MM.1S (cell line): ENCODE measurements at regions not wholly inside any gene's neighbourhood (a gene's known extent, or its start where the extent isn't known, plus 50 kb on each side); places are given as distances from the start of the nearest gene placed in this dataset.

ENCODE experiments used
- DNase-seq: peaks from one replicate; pipeline ENCODE4 v3.0.0-alpha.2; 2015
- H2AFZ ChIP-seq: fragments of 300-600 bp; sonication (generic); 2 replicates; pipeline ENCODE4 v1.6.0; 2016; ENCODE audit warnings: antibody characterized with exemption, low read length
- H3F3A ChIP-seq: fragments of 300-600 bp; sonication (generic); 2 replicates; pipeline ENCODE4 v1.6.1; 2016; ENCODE audit warnings: mild to moderate bottlenecking, antibody characterized with exemption, low read length, moderate library complexity, mixed read lengths; ENCODE audit not compliant: insufficient read depth
- H3K27ac ChIP-seq: fragments of 300-600 bp; sonication (generic); 2 replicates; pipeline ENCODE4 v1.5.1; 2016; ENCODE audit warnings: mild to moderate bottlenecking, low read length
- H3K27me3 ChIP-seq: fragments of 300-600 bp; sonication (generic); replicated peaks from 2 replicates; pipeline ENCODE4 v1.6.0; 2016; ENCODE audit warnings: low read length; ENCODE audit not compliant: insufficient read depth
- H3K36me3 ChIP-seq: fragments of 300-600 bp; sonication (generic); replicated peaks from 2 replicates; pipeline ENCODE4 v1.6.1; 2016; ENCODE audit warnings: mild to moderate bottlenecking, low read length, mixed read lengths; ENCODE audit not compliant: insufficient read depth
- H3K4me1 ChIP-seq: fragments of 300-600 bp; sonication (generic); 2 replicates; pipeline ENCODE4 v1.6.1; 2016; ENCODE audit warnings: low read length, mixed read lengths
- H3K4me2 ChIP-seq: fragments of 300-600 bp; sonication (generic); 2 replicates; pipeline ENCODE4 v1.6.0; 2016; ENCODE audit warnings: low read depth, low read length
- H3K4me3 ChIP-seq: fragments of 300-600 bp; sonication (generic); 2 replicates; pipeline ENCODE4 v1.5.1; 2016; ENCODE audit warnings: low read length, mixed read lengths
- H3K79me2 ChIP-seq: fragments of 300-600 bp; sonication (generic); 2 replicates; pipeline ENCODE4 v1.6.1; 2016; ENCODE audit warnings: mixed run types, low read length, mixed read lengths
- H3K9ac ChIP-seq: fragments of 300-600 bp; sonication (generic); 2 replicates; pipeline ENCODE4 v1.6.1; 2016; ENCODE audit warnings: low read length, mixed read lengths
- H3K9me2 ChIP-seq: fragments of 300-600 bp; sonication (generic); replicated peaks from 2 replicates; pipeline ENCODE4 v1.6.1; 2016; ENCODE audit warnings: mild to moderate bottlenecking, low read length, mixed read lengths; ENCODE audit not compliant: insufficient read depth
- H3K9me3 ChIP-seq: fragments of 300-600 bp; sonication (generic); replicated peaks from 2 replicates; pipeline ENCODE4 v1.6.1; 2016; ENCODE audit warnings: mild to moderate bottlenecking, low read length, mixed read lengths; ENCODE audit not compliant: insufficient read depth
- H4K20me1 ChIP-seq: fragments of 300-600 bp; sonication (generic); 2 replicates; pipeline ENCODE4 v1.6.1; 2016; ENCODE audit warnings: mild to moderate bottlenecking, low read length, moderate library complexity, mixed read lengths; ENCODE audit not compliant: insufficient read depth
- EZH2 ChIP-seq: fragments of 300-600 bp; sonication (generic); optimal IDR thresholded peaks from 2 replicates; pipeline ENCODE3; 2017; ENCODE audit warnings: low read depth, mild to moderate bottlenecking, antibody characterized with exemption, low read length, mixed read lengths
- EZH2phosphoT487 ChIP-seq: fragments of 300-600 bp; sonication (generic); IDR thresholded peaks from 2 replicates; pipeline ENCODE4 v1.6.1; 2018; ENCODE audit warnings: antibody characterized with exemption, low read length
- TF ChIP-seq, protein P1 (sequence below): fragments of 300-600 bp; sonication (generic); IDR thresholded peaks from 2 replicates; pipeline ENCODE4 v1.5.1; 2016; ENCODE audit warnings: antibody characterized with exemption, low read length, mixed read lengths

DNA sequence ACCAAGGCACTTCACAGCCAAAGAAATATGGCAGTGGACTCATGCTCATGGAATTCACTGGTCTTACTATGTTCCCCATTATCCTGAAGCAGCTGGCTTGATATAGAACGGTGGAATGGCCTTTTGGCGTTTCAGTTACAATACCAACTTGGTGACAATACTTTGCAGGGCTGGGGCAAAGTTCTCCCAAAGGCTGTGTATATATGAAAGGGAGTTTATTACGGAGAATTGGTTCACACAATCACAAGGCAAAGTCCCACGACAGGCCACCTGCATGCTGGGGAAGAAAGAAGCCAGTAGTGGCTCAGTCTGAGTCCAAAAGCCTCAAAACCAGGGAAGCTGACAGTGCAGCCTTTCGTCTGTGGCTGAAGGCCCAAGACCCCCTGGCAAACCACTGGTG lies 50.8 kb upstream of the SMARCAD1 start:
- H3K36me3 ChIP-seq = no peaks in the 10 kb centered on the region
- H3K4me2 ChIP-seq = no peak overlapping the region
- H2AFZ ChIP-seq = no peak overlapping the region
- no peaks in the 10 kb centered on the region for H3F3A ChIP-seq
- H3K79me2 ChIP-seq = no peaks in the 10 kb centered on the region
- no peaks in the 10 kb centered on the region for H3K27me3 ChIP-seq
- no peak overlapping the region for H3K27ac ChIP-seq
- no peaks in the 10 kb centered on the region for H3K9me3 ChIP-seq
- H3K4me1 ChIP-seq = no peaks in the 10 kb centered on the region
- TF ChIP-seq, protein P1, sequence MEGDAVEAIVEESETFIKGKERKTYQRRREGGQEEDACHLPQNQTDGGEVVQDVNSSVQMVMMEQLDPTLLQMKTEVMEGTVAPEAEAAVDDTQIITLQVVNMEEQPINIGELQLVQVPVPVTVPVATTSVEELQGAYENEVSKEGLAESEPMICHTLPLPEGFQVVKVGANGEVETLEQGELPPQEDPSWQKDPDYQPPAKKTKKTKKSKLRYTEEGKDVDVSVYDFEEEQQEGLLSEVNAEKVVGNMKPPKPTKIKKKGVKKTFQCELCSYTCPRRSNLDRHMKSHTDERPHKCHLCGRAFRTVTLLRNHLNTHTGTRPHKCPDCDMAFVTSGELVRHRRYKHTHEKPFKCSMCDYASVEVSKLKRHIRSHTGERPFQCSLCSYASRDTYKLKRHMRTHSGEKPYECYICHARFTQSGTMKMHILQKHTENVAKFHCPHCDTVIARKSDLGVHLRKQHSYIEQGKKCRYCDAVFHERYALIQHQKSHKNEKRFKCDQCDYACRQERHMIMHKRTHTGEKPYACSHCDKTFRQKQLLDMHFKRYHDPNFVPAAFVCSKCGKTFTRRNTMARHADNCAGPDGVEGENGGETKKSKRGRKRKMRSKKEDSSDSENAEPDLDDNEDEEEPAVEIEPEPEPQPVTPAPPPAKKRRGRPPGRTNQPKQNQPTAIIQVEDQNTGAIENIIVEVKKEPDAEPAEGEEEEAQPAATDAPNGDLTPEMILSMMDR = no peak
- no peak for TF ChIP-seq EZH2
- no peak for TF ChIP-seq EZH2phosphoT487
- no peak overlapping the region for H3K4me3 ChIP-seq
- no peak for DNase-seq
- H3K9me2 ChIP-seq = no peaks in the 10 kb centered on the region
- no peaks in the 10 kb centered on the region for H4K20me1 ChIP-seq
- H3K9ac ChIP-seq = no peak overlapping the region
